Vagina (tissue), 2 donors: ENCODE measurements at regions not wholly inside any gene's neighbourhood (a gene's known extent, or its start where the extent isn't known, plus 50 kb on each side); places are given as distances from the start of the nearest gene placed in this dataset.

Experiments
- DNase-seq, 2 donors: peaks; one replicate each; pipeline ENCODE4 v3.0.0-alpha.2; 2017; ENCODE audit errors: extremely low spot score in 2 of 2
- H3K27ac ChIP-seq: fragments of 200-600 bp; sonication (generic); one replicate; pipeline ENCODE4 v1.5.1; 2019
- H3K27me3 ChIP-seq: fragments of 200-600 bp; sonication (generic); one replicate; pipeline ENCODE4 v1.5.1; 2019
- H3K36me3 ChIP-seq, 2 donors: fragments of 200-600 bp; sonication (generic); one replicate each; pipeline ENCODE4 v1.5.1; 2017 to 2019
- H3K4me1 ChIP-seq: fragments of 200-600 bp; sonication (generic); one replicate; pipeline ENCODE4 v1.5.1; 2019
- H3K4me3 ChIP-seq, 2 donors: fragments of 200-600 bp; sonication (generic); 1 replicate in 1 of 2; 2 replicates in 1 of 2; pipeline ENCODE4 v1.5.1; 2016 to 2019
- H3K9me3 ChIP-seq: fragments of 200-600 bp; sonication (generic); one replicate; pipeline ENCODE4 v1.5.1; 2019
- POLR2A ChIP-seq, 2 donors: fragments of 450-650 bp; IDR thresholded peaks; one replicate each; pipeline ENCODE4 v1.6.1; 2017; ENCODE audit warnings: antibody characterized with exemption in 2 of 2, mild to moderate bottlenecking in 2 of 2, moderate library complexity in 2 of 2
- POLR2AphosphoS5 ChIP-seq, 2 donors: sonication (generic); formaldehyde crosslinking; IDR thresholded peaks; one replicate each; pipeline ENCODE4 v1.9.0; 2017; ENCODE audit warnings: antibody characterized with exemption in 2 of 2, mild to moderate bottlenecking in 2 of 2, low read depth in 1 of 2; ENCODE audit not compliant: insufficient read depth in 1 of 2
- intact Hi-C: fragments of 100-400 bp; cut with DNase I; formaldehyde crosslinking; loops from one replicate; pipeline ENCODE4 v1.15.1; 2023
- TF ChIP-seq, protein P1 (sequence below), 3 experiments: fragments of 450-650 bp in 2 of 3; fragments of 200-600 bp in 1 of 3; sonication (generic) in 1 of 3; IDR thresholded peaks; one replicate each; pipeline ENCODE4 v1.5.1; 2017 to 2019; ENCODE audit warnings: antibody characterized with exemption in 3 of 3, mild to moderate bottlenecking in 2 of 3, moderate library complexity in 2 of 3

DNA sequence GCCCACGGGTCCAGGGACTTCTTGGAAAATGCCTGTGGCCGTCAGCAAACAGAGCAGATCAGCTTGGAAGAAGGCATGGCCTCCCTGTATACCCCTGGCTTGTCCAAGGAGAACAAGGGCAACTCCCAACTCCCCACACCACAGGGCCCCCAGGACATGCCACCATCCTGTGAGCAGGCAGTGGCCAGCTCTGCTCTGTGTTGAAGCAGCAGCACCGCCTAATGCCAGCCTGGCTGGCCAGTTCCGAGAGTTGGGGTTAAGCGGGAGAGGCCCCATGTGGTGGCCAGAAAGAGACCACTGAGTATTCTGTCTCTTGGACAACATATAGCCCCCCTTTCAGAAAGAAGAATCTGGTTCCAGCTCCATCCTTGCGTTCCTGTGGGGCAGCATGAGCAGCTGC is 209.2 kb downstream of the CTTN start:
- H3K36me3 ChIP-seq = no peaks in the 10 kb centered on the region
- intact Hi-C loops = no loop called here
- no peaks in the 10 kb centered on the region for H3K27me3 ChIP-seq
- TF ChIP-seq POLR2A (IDR thresholded peaks at IDR 0.05) (no peak), POLR2AphosphoS5 (IDR thresholded peaks at IDR 0.05; ENCODE audit: insufficient read depth in 1 of 2, low read depth in 1 of 2) (no peak)
- TF ChIP-seq, protein P1, sequence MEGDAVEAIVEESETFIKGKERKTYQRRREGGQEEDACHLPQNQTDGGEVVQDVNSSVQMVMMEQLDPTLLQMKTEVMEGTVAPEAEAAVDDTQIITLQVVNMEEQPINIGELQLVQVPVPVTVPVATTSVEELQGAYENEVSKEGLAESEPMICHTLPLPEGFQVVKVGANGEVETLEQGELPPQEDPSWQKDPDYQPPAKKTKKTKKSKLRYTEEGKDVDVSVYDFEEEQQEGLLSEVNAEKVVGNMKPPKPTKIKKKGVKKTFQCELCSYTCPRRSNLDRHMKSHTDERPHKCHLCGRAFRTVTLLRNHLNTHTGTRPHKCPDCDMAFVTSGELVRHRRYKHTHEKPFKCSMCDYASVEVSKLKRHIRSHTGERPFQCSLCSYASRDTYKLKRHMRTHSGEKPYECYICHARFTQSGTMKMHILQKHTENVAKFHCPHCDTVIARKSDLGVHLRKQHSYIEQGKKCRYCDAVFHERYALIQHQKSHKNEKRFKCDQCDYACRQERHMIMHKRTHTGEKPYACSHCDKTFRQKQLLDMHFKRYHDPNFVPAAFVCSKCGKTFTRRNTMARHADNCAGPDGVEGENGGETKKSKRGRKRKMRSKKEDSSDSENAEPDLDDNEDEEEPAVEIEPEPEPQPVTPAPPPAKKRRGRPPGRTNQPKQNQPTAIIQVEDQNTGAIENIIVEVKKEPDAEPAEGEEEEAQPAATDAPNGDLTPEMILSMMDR (IDR thresholded peaks at IDR 0.05) = no peak
- no peak overlapping the region for H3K27ac ChIP-seq
- no peak for DNase-seq
- H3K9me3 ChIP-seq = no peaks in the 10 kb centered on the region
- H3K4me3 ChIP-seq = no peak overlapping the region
- H3K4me1 ChIP-seq = peaks cover 13% of the 10 kb centered on the region

DNA sequence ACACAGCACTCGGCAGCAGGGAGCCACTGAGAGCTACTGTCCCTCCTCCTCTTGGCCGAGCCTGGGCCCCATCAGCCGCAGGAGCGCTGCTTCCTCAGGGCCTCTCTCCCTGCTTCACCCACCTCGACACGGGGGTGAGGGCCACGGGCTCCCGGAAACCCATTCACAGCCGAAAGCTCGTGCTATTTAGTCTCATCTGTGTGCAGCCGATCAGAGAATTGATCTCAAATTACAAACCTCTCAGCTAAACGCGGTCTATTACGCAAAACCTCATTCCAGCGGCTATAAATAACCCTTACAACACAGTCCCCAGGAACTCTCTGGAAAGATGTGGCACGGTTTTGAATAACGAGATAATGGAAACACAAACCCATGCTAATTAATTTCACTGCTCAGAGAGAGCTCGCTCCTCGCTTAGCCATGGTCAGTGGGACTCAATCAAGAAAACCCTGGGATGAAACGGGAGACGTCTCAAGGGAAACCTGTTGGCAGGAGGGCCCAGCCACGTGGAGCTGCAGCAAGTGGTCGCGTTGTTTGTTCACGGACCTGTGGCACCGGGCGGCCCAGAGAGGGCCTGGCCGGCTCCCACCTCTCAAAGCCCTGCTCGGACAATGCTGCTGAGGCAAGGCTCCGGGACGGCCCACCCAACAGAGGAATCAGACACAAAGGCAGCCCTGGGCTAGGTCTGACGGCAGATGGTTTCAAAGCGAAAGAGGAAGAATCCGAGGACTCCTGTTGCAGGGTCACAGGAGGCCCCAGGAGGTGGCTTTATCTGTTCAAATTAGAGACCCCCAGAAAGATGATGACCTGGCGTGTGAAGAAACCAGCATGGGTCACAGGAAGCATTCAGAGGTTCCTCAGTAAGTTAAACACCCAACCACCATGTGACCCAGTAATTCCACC is 210.5 kb downstream of the CTTN start:
- Histone ChIP-seq H3K4me1 (peaks cover 13% of the 10 kb centered on the region), H3K4me3 (no peak overlapping the region), H3K27ac (no peak overlapping the region), H3K36me3 (no peaks in the 10 kb centered on the region), H3K27me3 (no peaks in the 10 kb centered on the region), H3K9me3 (no peaks in the 10 kb centered on the region)
- intact Hi-C loops = no loop called here
- no peak for DNase-seq
- TF ChIP-seq POLR2A (IDR thresholded peaks at IDR 0.05) (no peak), POLR2AphosphoS5 (IDR thresholded peaks at IDR 0.05; ENCODE audit: insufficient read depth in 1 of 2, low read depth in 1 of 2) (no peak)
- TF ChIP-seq, protein P1 (IDR thresholded peaks at IDR 0.05) = no peak

DNA sequence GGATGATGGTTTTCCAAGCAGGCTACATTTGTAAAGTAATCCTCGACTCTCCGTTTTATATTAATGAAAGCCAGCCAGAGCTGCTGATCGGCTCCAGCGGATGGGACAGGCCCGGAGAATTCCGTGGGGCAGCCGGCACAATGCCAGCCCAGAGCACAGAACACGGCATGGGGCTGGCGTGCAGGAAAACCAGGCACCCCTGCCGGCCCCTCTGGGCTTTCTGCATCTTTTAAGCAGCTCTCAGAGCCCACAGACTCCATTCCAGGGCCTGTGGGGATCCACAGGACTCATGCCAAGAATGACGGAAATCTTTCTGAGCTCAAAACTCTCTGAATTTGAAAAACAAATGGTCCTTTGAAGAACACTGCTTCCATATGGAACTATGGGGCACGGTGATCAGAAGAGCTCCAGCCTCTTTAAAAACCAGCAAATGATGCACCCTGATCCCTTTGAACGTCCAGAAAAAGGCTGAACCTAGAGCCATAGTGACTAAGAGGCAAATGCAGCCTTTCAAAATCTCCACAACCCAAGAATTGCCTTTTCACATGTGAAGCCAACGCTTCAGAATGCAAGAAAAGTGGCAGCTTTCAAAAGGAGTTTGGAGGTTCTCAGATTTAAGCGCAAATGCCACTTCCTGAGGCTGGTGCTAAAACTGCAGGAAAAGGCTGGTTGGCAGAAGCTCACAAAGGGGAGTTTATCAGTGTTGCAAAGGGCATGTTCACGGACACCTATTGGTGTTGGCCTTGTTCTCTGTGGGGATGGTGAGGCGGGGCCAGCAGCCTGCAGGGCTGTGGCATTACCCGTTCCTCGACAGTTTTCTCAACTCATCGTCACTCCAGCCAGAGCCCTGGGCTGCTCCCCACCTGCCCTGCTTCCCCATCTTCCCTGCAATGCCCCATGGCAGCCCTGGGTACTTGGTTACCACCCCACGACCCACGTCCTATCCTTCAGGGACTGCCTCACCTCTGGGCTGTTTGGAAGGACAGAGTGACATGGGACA is 212.5 kb downstream of the CTTN start:
- H3K36me3 ChIP-seq = no peaks in the 10 kb centered on the region
- no peak overlapping the region for H3K27ac ChIP-seq
- intact Hi-C loops = no loop called here
- H3K27me3 ChIP-seq = no peaks in the 10 kb centered on the region
- peaks cover 13% of the 10 kb centered on the region for H3K4me1 ChIP-seq
- no peaks in the 10 kb centered on the region for H3K9me3 ChIP-seq
- no peak for DNase-seq
- H3K4me3 ChIP-seq = no peak overlapping the region
- TF ChIP-seq, protein P1 (IDR thresholded peaks at IDR 0.05) = no peak
- no peak for TF ChIP-seq POLR2AphosphoS5 (IDR thresholded peaks at IDR 0.05; ENCODE audit: insufficient read depth in 1 of 2, low read depth in 1 of 2)
- no peak for TF ChIP-seq POLR2A (IDR thresholded peaks at IDR 0.05)

DNA sequence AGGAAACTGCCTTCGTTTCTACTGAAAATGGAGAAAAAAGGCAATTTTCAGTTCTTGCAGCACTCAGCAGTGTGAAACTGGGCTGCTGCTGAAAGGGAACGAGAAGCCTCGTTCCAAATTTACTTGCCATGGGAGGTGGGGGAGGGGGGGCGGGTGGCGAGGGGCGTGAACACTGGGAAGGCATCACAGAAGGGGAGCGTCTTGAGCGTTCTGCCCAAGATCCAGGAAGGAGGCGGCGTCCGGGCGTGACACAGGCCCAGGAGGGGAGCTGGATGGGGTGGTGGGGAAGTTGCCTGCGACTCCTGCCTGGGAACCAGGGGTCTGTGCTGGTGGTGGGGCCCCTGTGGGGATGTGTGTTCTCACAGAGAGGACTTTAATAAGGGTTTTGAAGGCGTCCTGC is 213.5 kb downstream of the CTTN start:
- TF ChIP-seq, protein P1 (IDR thresholded peaks at IDR 0.05) = no peak
- TF ChIP-seq POLR2A (IDR thresholded peaks at IDR 0.05) = no peak
- no peak for TF ChIP-seq POLR2AphosphoS5 (IDR thresholded peaks at IDR 0.05; ENCODE audit: insufficient read depth in 1 of 2, low read depth in 1 of 2)
- DNase-seq = no peak
- no peaks in the 10 kb centered on the region for H3K27me3 ChIP-seq
- intact Hi-C loops = loop anchor here (2.0 kb wide), 1 partner anchor 35 kb away; no protein-coding TSS in a partner anchor
- H3K4me3 ChIP-seq = no peak overlapping the region
- no peak overlapping the region for H3K27ac ChIP-seq
- no peaks in the 10 kb centered on the region for H3K36me3 ChIP-seq
- H3K4me1 ChIP-seq = peaks cover 13% of the 10 kb centered on the region
- H3K9me3 ChIP-seq = no peaks in the 10 kb centered on the region
